Cortex of kidney (tissue), 1 donor: ENCODE measurements at regions not wholly inside any gene's neighbourhood (a gene's known extent, or its start where the extent isn't known, plus 50 kb on each side); places are given as distances from the start of the nearest gene placed in this dataset.

ENCODE experiments used
- DNase-seq: peaks from one replicate; lab custom pipeline; 2025; lab: John Stamatoyannopoulos, UW

GRCh38 chr12:125678589-125678993, 613.4 kb downstream of the AACS start:
- DNase-seq: no peak

GRCh38 chr12:125683748-125684381, 618.6 kb downstream of the AACS start:
- DNase-seq: no peak

GRCh38 chr12:125684968-125685790, 619.9 kb downstream of the AACS start:
- DNase-seq: no peak

- DNase-seq: no peak
These were observed 620.7 kb downstream of the AACS start for GRCh38 chr12:125685915-125686314.

GRCh38 chr12:125687403-125687802, 622.2 kb downstream of the AACS start:
- DNase-seq: no peak

GRCh38 chr12:125687820-125688219, 622.6 kb downstream of the AACS start:
- DNase-seq: no peak

GRCh38 chr12:125688223-125688622, 623.0 kb downstream of the AACS start:
- no peak for DNase-seq

GRCh38 chr12:125688881-125689280, 623.6 kb downstream of the AACS start:
- no peak for DNase-seq

- DNase-seq: no peak
These were observed 624.6 kb downstream of the AACS start for GRCh38 chr12:125689576-125690410.

- no peak for DNase-seq
These were observed 625.6 kb downstream of the AACS start for GRCh38 chr12:125690841-125691240.

GRCh38 chr12:125696054-125696453, 630.8 kb downstream of the AACS start:
- no peak for DNase-seq

GRCh38 chr12:125704803-125705202, 639.6 kb downstream of the AACS start:
- no peak for DNase-seq

GRCh38 chr12:125720961-125721360, 655.7 kb downstream of the AACS start:
- DNase-seq: no peak

GRCh38 chr12:125734137-125734536, 668.9 kb downstream of the AACS start:
- DNase-seq: no peak

GRCh38 chr12:125738211-125738610, 673.0 kb downstream of the AACS start:
- no peak for DNase-seq

- no peak for DNase-seq
These were observed 677.2 kb downstream of the AACS start for GRCh38 chr12:125742413-125742812.

- DNase-seq: no peak
These were observed 679.0 kb downstream of the AACS start for GRCh38 chr12:125744201-125744600.

- DNase-seq: no peak
These were observed 690.3 kb downstream of the AACS start for GRCh38 chr12:125755512-125755911.

- no peak for DNase-seq
These were observed 700.9 kb downstream of the AACS start for GRCh38 chr12:125766091-125766490.

- DNase-seq: no peak
These were observed 707.2 kb downstream of the AACS start for GRCh38 chr12:125772403-125772802.

- no peak for DNase-seq
These were observed 707.9 kb downstream of the AACS start for GRCh38 chr12:125773033-125773640.

GRCh38 chr12:125775507-125775906, 710.3 kb downstream of the AACS start:
- no peak for DNase-seq
